GM12891 (cell line): ENCODE measurements at regions not wholly inside any gene's neighbourhood (a gene's known extent, or its start where the extent isn't known, plus 50 kb on each side); places are given as distances from the start of the nearest gene placed in this dataset.

ENCODE experiments used
- POLR2A ChIP-seq: IDR thresholded peaks from 2 replicates; pipeline ENCODE4 v1.6.1; 2011; ENCODE audit warnings: low read depth, low read length, control low read depth
- POLR2AphosphoS5 ChIP-seq: IDR thresholded peaks from 2 replicates; pipeline ENCODE4 v1.6.1; 2011; ENCODE audit warnings: low read depth, low read length, control low read depth

DNA sequence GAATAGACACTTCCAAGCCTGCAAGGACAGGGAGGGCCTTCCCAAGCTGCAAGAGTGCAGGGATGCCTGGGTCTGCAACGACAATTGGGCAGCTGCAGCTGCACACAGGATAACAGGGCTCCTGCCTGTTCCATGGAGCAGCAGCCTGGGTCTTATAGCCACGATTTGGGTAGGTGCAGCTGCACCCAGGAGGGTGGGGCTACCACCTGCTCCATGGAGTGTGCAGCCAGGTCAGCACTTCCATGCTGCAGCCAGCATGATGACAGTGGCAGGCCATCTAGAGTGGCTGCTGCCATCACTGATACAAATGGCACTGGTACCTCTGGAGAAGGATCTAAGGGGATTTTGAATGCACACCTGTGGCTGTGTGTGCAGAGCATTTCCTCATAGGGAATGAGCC is 528.5 kb downstream of the DSC3 start:
- no peak for TF ChIP-seq POLR2AphosphoS5
- no peak for TF ChIP-seq POLR2A
